GM04503 (cell line): ENCODE measurements at regions not wholly inside any gene's neighbourhood (a gene's known extent, or its start where the extent isn't known, plus 50 kb on each side); places are given as distances from the start of the nearest gene placed in this dataset.

Source experiments
- DNase-seq: peaks from one replicate; pipeline ENCODE4 v3.0.0-alpha.2; 2012; ENCODE audit warnings: low read depth

DNA sequence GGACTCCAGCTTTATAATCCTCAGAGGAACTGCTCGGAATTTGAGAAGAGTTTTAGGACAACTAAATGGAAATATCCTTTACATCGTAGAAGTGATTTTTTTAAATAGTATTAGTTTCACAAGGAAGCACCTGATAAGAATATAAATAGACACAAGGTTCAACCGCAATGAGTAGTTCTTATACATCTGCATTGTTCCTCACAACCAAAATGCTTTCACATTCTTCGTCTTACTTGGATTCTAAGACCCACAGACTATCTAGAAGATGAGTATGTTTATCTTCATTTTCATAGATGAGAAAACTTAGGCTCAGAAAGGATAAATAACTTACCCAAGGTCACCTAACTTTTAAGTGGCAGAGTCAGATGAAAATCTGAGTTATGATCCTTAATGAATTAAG, 469.0 kb downstream of the GALC start:
- DNase-seq, result no peak

DNA sequence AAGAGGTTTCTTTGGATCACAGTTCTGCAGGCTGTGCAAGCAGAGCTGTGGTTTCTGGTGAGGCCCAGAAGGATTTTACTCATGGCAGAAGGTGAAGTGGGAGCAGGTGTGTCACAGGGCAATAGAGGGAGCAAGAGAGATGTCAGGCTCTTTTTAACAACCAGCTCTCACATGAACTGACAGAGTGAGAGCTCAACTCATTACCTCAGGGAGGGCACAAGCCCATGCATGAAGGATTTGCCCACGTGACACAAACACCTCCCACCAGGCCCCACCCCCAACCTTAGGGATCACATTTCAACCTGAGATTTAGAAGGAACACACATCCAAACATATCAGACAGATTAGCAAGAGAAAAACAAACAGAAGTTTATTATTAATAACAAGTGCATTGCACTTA, 470.4 kb downstream of the GALC start:
- DNase-seq, result no peak

DNA sequence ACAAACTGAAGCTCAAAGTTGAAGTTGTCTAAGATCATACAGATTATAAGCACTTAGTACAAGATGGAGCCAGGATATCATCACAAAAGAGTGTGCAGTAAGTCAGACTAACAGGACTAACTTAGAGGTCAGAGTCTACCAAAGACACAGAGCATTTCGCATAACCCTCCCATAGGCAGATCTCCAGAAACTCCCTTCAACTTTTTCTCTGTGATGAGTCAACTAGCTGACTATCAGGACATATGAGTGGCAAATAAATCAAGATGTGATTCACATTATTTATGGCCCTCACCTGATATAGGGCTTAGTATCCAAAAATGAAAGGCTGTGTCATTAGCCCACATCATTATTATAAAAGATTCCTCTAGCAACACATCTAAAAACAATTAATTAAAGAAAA, 484.6 kb downstream of the GALC start:
- DNase-seq, result no peak

GRCh38 chr14:87503711-87504110, 489.3 kb downstream of the GALC start:
- DNase-seq, result no peak

GRCh38 chr14:87497301-87497700, 495.7 kb downstream of the GALC start:
- no peak for DNase-seq

DNA sequence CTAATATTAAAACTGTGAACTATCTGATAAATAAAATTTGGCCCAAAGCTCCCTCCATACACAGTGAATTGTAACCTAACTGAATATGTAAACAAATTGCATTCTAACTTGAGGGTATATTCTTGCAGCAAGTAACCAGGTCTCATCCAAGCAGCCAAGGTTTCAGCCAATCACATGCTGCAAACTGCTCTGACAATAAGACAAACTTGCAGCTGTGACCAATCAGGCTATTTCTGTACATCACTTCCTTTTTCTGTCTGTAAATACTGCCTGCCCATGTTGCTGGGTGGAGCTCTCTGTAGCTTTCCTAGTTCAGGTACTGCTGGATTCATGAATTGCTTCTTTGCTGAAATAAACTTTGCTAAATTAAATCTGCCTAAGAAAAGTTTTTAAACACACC, 499.0 kb downstream of the GALC start:
- no peak for DNase-seq

DNA sequence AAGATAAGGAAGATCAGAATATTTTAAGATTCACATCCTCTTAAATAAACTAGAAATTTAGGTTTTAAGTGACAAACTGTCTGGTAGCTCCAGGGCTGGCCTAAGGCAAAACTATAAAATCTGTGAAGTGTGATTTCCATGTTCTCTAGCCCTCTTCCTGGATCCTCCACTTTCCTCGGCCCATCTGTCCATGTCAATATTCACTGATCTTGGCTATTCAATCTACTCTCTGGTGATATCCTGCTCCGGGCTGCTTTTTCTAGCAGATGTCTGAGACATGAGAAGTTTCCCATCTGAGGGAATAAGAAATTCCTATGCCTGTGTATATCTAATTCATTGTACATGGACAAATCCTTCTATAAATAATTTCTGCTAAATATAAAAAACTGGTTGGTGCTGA, 500.4 kb downstream of the GALC start:
- no peak for DNase-seq

DNA sequence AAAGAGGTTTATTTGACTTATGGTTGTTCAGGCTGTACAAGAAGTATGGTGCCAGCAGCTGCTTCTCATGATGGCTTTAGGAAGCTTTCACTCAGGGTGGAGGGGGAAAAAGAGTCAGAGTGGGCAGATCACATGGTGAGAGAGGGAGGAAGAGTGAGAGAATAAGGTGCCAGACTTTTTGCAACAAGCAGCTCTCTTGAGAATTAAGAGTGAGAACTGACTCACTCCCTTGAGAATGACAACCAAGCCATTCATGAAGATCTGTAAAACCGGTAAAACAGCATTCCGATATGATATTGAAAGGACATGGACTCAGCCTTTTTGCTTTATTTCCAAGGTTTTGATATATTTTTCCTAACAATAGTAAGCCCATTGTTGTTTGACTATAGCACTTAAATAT, 501.2 kb downstream of the GALC start:
- DNase-seq, result no peak

DNA sequence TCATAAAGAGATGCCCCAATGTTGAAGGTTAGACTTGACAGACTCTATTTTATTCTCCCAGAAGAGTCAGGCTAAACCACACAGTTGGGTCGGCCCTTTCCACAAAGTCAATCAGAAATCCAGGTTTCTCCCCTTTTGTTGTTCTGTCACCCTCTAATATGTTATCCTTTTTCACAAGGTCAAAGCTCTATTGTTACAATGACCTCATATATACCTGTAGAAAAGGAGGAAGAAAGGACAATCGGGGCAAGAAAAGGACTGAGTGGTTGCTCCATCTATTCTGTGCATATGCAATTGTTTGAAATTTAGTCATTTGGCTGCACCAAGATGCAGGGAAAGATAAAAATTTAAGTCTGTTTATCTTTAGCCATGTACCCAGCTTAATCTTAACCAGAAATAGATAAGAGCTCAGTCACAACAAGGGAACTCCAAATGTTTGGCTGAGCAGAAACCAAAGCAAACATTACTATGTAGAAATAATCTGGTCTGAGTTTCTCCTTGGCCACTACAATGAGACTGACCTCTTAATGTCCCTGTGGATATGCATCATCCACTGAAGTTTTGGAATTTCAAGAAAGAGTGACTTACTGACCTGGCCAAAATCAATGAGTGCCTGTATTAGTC, 503.7 kb downstream of the GALC start:
- DNase-seq, result no peak

GRCh38 chr14:87483271-87484260, 509.4 kb downstream of the GALC start:
- DNase-seq, result no peak

GRCh38 chr14:87468531-87468930, 524.5 kb downstream of the GALC start:
- no peak for DNase-seq

- DNase-seq, result no peak
Observed at GRCh38 chr14:87467578-87467977, 525.4 kb downstream of the GALC start.

- no peak for DNase-seq
Observed at GRCh38 chr14:87465770-87466169, 527.2 kb downstream of the GALC start.

DNA sequence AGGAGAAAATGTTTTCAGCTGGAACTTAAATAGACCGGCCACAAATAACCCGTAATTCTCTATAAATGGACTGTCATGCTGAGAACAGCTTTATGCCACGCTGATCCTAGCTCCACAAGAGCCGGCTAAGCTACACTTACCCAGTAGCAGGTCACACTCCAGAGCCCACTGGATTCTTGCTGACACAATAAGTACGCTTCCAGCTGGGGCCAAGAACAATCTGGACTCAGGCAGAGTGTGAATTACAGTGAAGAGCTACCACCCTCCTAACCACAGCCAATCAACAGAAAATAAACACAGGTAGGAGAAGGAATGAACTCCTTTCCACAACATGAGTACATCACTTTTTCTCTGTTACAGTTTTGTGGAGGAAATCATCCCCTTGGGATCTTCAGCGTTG, 531.3 kb downstream of the GALC start:
- no peak for DNase-seq

- DNase-seq, result no peak
Observed at GRCh38 chr14:87457720-87458119, 535.3 kb downstream of the GALC start.

DNA sequence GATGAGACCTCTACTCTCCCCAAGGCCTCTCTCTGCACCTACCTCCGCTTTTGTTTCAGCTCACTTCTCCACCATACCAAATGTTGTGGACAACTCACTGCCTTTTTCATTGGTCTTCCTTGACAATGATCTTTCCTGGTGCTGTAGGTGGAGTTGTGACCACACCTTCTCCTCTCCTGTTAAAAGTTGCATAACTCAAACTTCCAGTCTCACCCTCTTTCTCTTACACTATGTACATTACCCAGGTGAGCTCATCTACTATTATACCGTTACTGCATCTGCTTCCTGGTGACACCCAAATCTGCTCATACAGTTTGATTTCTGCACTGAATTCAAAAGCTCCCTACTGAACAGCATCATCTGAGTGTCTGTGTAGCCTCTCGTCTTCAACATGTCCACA, 542.8 kb downstream of the GALC start:
- DNase-seq, result no peak

DNA sequence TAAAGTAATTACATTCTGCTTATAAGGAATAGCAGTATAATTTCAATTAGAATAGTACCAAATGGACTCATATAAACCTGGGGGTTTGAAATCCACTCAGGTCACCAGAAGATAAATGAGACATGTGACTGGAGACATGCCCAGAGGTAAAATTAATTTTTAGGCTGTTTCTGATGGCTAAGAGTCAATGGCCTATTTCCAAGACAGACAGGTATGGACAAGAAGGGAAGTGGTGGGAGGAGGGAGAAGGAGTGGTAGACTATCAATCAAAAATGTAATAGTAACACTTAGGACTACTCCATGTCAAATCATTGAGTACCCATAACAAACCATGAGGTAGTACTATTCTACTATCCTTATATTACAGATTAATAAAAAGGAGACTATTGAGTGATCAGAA, 544.0 kb downstream of the GALC start:
- no peak for DNase-seq

DNA sequence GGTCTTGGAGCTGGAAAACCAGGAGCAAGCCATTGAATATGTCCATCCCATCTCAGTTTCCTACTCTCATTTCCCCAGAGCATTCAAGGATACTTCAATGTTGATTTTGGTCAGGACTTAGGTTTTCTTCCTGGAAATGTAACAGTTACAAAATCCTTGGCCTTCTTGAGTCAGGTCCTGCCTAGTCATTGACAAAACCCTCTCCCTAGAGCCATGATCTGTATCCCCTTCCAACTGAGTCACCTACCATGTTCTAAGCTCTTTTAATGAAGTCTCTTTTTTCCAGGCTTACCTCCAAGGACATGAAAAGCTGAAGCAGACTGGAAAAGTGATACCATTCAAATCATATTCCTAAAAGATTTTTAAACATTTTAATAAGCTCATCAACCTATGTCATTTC, 549.2 kb downstream of the GALC start:
- DNase-seq, result no peak

- DNase-seq, result no peak
Observed at GRCh38 chr14:87443039-87443438, 549.9 kb downstream of the GALC start.

- no peak for DNase-seq
Observed at GRCh38 chr14:87437158-87437557, 555.8 kb downstream of the GALC start.

DNA sequence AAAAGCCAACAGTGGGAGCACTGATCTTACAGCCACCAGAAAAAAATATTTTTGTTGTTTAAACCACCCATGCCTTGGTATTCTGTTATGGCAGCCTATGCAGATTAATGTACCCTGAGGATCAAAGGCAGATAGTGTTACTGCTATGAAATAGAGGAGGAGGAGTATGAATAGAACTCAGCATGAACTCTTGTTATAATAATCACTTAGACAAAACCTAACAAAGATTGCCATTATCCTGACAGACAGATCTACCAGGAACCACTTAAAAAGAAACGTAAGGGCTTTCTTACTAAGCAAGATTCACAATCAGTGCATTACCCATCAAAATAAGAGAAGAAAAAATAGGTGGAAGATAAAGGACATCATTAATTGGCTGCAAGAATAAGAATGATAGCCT, 558.3 kb downstream of the GALC start:
- DNase-seq, result no peak

GRCh38 chr14:87434011-87434410, 559.0 kb downstream of the GALC start:
- no peak for DNase-seq

DNA sequence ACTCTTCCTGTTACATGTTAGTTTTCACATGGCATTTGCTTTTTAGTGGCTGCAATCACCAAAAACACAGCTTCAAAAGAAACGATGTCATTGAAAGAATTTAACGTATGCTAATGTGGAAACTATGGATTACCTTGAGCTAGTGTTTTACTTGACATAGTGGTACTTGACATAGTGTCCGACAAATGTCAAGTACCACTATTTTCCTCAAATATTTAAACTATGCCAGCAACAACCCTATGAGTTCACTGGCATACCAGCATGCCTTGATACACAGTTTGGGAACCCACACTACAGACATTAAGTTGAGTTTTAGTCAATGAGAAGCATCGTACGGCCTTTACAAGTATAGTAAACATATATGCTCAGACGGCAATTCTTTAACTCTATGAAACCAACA, 560.3 kb downstream of the GALC start:
- DNase-seq, result no peak

DNA sequence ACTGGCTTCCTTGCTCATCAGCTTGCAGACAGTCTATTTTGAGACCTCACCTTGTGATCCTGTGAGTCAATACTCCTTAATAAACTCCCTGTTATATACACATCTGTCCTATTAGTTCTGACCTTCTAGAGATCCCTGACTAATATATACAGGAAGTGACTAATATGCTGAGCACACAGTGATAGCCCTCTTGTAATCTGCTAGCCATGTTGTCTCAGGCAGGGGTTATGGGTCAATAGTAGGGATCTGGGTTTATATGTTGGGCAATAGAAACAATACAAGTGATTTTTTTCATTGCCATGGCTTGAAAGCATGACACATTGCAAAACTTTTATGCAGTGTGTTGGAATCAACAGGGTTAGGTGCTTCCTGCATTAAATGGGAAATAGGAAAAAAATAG, 562.2 kb downstream of the GALC start:
- DNase-seq, result no peak
